Left lung (tissue), 4 donors: ENCODE measurements at regions not wholly inside any gene's neighbourhood (a gene's known extent, or its start where the extent isn't known, plus 50 kb on each side); places are given as distances from the start of the nearest gene placed in this dataset.
A peak's percentile ranks its signal among the peaks of the same experiment; 100 is the strongest.

ENCODE experiments used
- ATAC-seq: fragments of 200-7000 bp; cut with Tn5 transposase; one replicate; pipeline ENCODE4 v1.9.1; 2020; ENCODE audit warnings: moderate library complexity
- DNase-seq, 4 donors: peaks; one replicate each; pipeline ENCODE4 v3.0.0-alpha.2; 2013 to 2020
- H3K27ac ChIP-seq, 2 donors: fragments of 200-600 bp; sonication (generic) in 1 of 2; one replicate each; pipeline versions ENCODE4 v1.5.0 to v1.8.0; 2020 to 2021
- H3K27me3 ChIP-seq, 2 donors: fragments of 200-600 bp; sonication (generic) in 1 of 2; one replicate each; pipeline versions ENCODE4 v1.5.0 to v1.8.0; 2020 to 2021
- H3K36me3 ChIP-seq, 2 donors: fragments of 200-600 bp; sonication (generic) in 1 of 2; one replicate each; pipeline versions ENCODE4 v1.5.0 to v1.8.0; 2020 to 2021
- H3K4me1 ChIP-seq, 2 donors: fragments of 200-600 bp; one replicate each; pipeline ENCODE4 v1.8.0; 2021
- H3K4me3 ChIP-seq, 2 donors: fragments of 200-600 bp; sonication (generic) in 1 of 2; one replicate each; pipeline versions ENCODE4 v1.5.0 to v1.8.0; 2020 to 2021; ENCODE audit warnings: mild to moderate bottlenecking in 1 of 2
- H3K9me3 ChIP-seq, 2 donors: fragments of 200-600 bp; sonication (generic) in 1 of 2; one replicate each; pipeline versions ENCODE4 v1.5.0 to v1.8.0; 2020 to 2021
- CTCF ChIP-seq, 2 donors: fragments of 200-600 bp; sonication (generic) in 1 of 2; IDR thresholded peaks; one replicate each; pipeline versions ENCODE4 v1.5.0 to v1.8.0; 2021; ENCODE audit warnings: antibody characterized with exemption in 2 of 2
- intact Hi-C, 2 donors: fragments of 100-400 bp; cut with DNase I; formaldehyde crosslinking; loops; one replicate each; pipeline versions ENCODE4 v1.11.2 to v1.14.2; 2022
- donor health status: DM: no; HTN: yes; CAD: no.
- donor health status: DM: no; HTN: no; CAD: no.

GRCh38 chr1:55632058-55632457 lies 416.9 kb upstream of the USP24 start:
- no peaks in the 10 kb centered on the region for H3K36me3 ChIP-seq
- peak; percentile 42 for ATAC-seq
- H3K27ac ChIP-seq: no peak overlapping the region

DNA sequence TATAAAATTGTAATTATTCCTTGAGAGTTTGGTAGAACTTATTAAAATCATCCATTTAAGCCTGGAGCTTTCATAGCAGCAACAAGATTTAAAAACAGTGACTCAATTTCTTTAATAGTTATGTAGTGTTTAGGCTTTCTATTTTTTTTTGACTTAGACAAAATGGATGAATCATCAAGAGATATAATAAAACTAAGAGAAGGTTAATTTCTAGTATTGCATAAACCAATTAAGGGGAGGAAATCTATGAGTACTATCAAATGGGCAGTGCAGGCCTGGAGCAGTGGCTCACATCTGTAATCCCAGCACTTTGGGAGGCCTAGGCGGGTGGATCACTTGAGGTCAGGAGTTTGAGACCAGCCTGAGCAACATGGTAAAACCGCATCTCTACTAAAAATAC lies 416.3 kb upstream of the USP24 start:
- no peak for TF ChIP-seq CTCF (IDR thresholded peaks at IDR 0.05)

More at GRCh38 chr1:55632058-55632457, 416.9 kb upstream of the USP24 start:
- H3K9me3 ChIP-seq: no peaks in the 10 kb centered on the region
- no peak for DNase-seq
- no peak for TF ChIP-seq CTCF (IDR thresholded peaks at IDR 0.05)
- H3K4me3 ChIP-seq: no peak overlapping the region
- H3K4me1 ChIP-seq: no peaks in the 10 kb centered on the region
- no peaks in the 10 kb centered on the region for H3K27me3 ChIP-seq
- intact Hi-C loops: no loop called here

DNA sequence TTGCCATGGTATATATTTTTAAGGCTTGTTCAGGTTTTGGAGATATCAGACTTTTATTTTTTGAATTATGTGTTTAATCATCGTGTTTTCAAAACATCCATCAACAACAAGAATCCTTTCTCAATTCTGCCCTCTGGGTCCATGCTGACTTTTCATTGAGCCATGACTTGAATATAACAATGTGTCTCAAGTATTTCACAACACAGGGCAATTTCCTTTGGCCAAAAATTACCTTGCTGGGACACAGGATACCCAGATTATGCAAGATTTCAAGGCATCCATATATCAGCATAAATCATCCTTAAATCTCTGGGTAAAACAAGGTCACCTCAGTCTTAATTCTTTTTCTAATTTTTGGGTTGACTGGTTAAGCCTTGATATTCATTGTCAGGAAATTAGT lies 411.2 kb upstream of the USP24 start:
- DNase-seq: no peak
- intact Hi-C loops: no loop called here

More for the DNA sequence above, 416.3 kb upstream of the USP24 start:
- H3K4me1 ChIP-seq: no peaks in the 10 kb centered on the region
- no peaks in the 10 kb centered on the region for H3K9me3 ChIP-seq
- ATAC-seq (no peak), DNase-seq (no peak)
- H3K36me3 ChIP-seq: no peaks in the 10 kb centered on the region
- no peak overlapping the region for H3K27ac ChIP-seq
- no peak overlapping the region for H3K4me3 ChIP-seq
- H3K27me3 ChIP-seq: no peaks in the 10 kb centered on the region
- intact Hi-C loops: no loop called here

GRCh38 chr1:55624766-55625165 lies 409.6 kb upstream of the USP24 start:
- no peak overlapping the region for H3K4me3 ChIP-seq
- no peaks in the 10 kb centered on the region for H3K27me3 ChIP-seq
- ATAC-seq: no peak
- DNase-seq: no peak
- H3K4me1 ChIP-seq: no peaks in the 10 kb centered on the region
- no peaks in the 10 kb centered on the region for H3K36me3 ChIP-seq
- no peak for TF ChIP-seq CTCF (IDR thresholded peaks at IDR 0.05)
- peaks cover 0 to 6% of the 10 kb centered on the region in 2 donors for H3K9me3 ChIP-seq
- intact Hi-C loops: no loop called here
- H3K27ac ChIP-seq: no peak overlapping the region

More for the DNA sequence above, 411.2 kb upstream of the USP24 start:
- Histone ChIP-seq H3K27ac (no peak overlapping the region), H3K4me1 (no peaks in the 10 kb centered on the region), H3K4me3 (no peak overlapping the region), H3K9me3 (peaks cover 0 to 6% of the 10 kb centered on the region in 2 donors), H3K27me3 (no peaks in the 10 kb centered on the region), H3K36me3 (no peaks in the 10 kb centered on the region)
- ATAC-seq: no peak
- TF ChIP-seq CTCF (IDR thresholded peaks at IDR 0.05): no peak

GRCh38 chr1:55623311-55623710 lies 408.1 kb upstream of the USP24 start:
- DNase-seq (peak; percentile 35 to 95 (median 65)), ATAC-seq (peak; percentile 54)
- peaks cover 0 to 6% of the 10 kb centered on the region in 2 donors for H3K9me3 ChIP-seq
- no peaks in the 10 kb centered on the region for H3K27me3 ChIP-seq
- H3K4me3 ChIP-seq: no peak overlapping the region
- intact Hi-C loops: no loop called here
- H3K4me1 ChIP-seq: no peaks in the 10 kb centered on the region
- no peaks in the 10 kb centered on the region for H3K36me3 ChIP-seq
- H3K27ac ChIP-seq: no peak overlapping the region
- no peak for TF ChIP-seq CTCF (IDR thresholded peaks at IDR 0.05)
